Natural killer cell (primary cell): ENCODE measurements at regions not wholly inside any gene's neighbourhood (a gene's known extent, or its start where the extent isn't known, plus 50 kb on each side); places are given as distances from the start of the nearest gene placed in this dataset.

ENCODE experiments used
- ATAC-seq, 3 donors: fragments of 150-1000 bp in 2 of 3; fragments of 200-7000 bp in 1 of 3; cut with Tn5 transposase; 1 replicate in 1 of 3; 2 replicates in 2 of 3; pipeline ENCODE4 v1.10.0; 2021; ENCODE audit warnings: mild to moderate bottlenecking in 2 of 3, moderate library complexity in 2 of 3
- DNase-seq, 2 donors: peaks; one replicate each; pipeline versions ENCODE4 v3.0.0 to v3.0.0-alpha.2; 2013 to 2021; ENCODE audit warnings: mixed read lengths in 1 of 2
- H3K27ac ChIP-seq: one replicate; pipeline ENCODE4 v1.5.1; 2013; ENCODE audit warnings: mild to moderate bottlenecking, low read length
- H3K27me3 ChIP-seq: one replicate; pipeline ENCODE4 v1.6.1; 2013; ENCODE audit warnings: low read length; ENCODE audit not compliant: control insufficient read depth, insufficient read depth
- H3K36me3 ChIP-seq: one replicate; pipeline ENCODE4 v1.6.1; 2013; ENCODE audit warnings: low read length; ENCODE audit not compliant: control insufficient read depth, insufficient read depth
- H3K4me1 ChIP-seq: one replicate; pipeline ENCODE4 v1.6.1; 2013; ENCODE audit warnings: low read length; ENCODE audit not compliant: control insufficient read depth, insufficient read depth
- H3K4me3 ChIP-seq: one replicate; pipeline ENCODE4 v1.5.1; 2013; ENCODE audit warnings: low read length
- H3K9me3 ChIP-seq: one replicate; pipeline ENCODE4 v1.6.1; 2013; ENCODE audit warnings: low read length; ENCODE audit not compliant: control insufficient read depth, insufficient read depth
- H3K27ac Mint-ChIP-seq, 2 donors: one replicate each; pipeline ENCODE4 v1.8.0; 2022; ENCODE audit warnings: mild to moderate bottlenecking in 2 of 2, mixed read lengths in 2 of 2, moderate library complexity in 1 of 2
- H3K27me3 Mint-ChIP-seq, 2 donors: one replicate each; pipeline ENCODE4 v1.8.0; 2022; ENCODE audit warnings: low read depth in 2 of 2, mixed read lengths in 2 of 2
- H3K36me3 Mint-ChIP-seq: one replicate; pipeline ENCODE4 v1.8.0; 2022; ENCODE audit warnings: mixed read lengths
- H3K4me1 Mint-ChIP-seq, 2 donors: one replicate each; pipeline ENCODE4 v1.8.0; 2022; ENCODE audit warnings: mixed read lengths in 2 of 2
- H3K4me3 Mint-ChIP-seq: one replicate; pipeline ENCODE4 v1.8.0; 2022; ENCODE audit warnings: mild to moderate bottlenecking, moderate library complexity, mixed read lengths
- H3K9me3 Mint-ChIP-seq, 2 donors: one replicate each; pipeline ENCODE4 v1.8.0; 2022; ENCODE audit warnings: mixed read lengths in 2 of 2
- whole genome bisulfite sequencing: methylation state at CpG from one replicate; pipeline ENCODE4 v1.1.7; 2013; ENCODE audit warnings: missing lambda C conversion rate; ENCODE audit not compliant: insufficient coverage; 5-methylcytosine and 5-hydroxymethylcytosine counted together
- intact Hi-C: fragments of 100-400 bp; cut with micrococcal nuclease; formaldehyde crosslinking; loops from one replicate; pipeline ENCODE4 v1.14.2; 2022
- TF ChIP-seq, protein P1 (sequence below): fragments of 200-600 bp; IDR thresholded peaks from one replicate; pipeline ENCODE4 v1.8.0; 2022; ENCODE audit warnings: antibody characterized with exemption

DNA sequence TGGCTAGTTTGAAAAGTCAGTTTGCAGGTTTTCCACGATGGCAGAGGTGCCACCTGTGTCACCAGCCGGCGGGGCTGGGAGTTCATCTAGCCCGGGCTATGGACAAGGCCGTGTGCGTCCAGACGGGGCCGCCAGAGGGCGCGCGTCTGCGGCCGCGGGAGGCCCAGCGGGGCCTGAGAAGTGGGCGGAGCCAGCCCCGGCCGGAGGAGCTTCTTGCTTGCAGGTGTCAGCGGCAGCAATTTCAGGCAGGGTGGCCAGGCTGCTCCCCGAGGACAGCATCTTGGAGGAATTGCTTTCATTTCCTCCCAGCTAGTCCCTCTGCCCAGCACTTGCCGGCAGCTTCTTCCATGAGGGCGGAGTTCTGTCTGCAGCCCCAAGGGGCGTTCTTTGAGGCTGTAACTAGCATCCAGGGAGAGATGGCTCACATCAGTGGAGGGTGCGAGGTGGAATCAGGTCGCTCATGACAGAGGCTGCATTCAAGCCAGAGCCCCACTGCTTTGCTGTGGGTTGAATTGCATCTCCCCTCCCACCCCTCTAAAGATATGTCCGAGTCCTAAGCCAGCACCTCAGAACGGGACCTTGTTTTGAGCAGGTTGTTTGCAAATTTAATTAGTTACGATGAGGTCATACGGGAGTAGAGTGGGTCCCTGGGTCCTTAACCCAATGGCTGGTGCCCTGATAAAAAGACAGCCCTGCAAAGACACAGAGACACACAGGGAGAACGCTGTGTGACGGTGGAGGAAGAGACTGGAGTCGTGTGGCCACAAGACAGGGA is 85.9 kb upstream of the MKI67 start:
- Mint-ChIP-seq H3K4me1 (peaks cover 16 to 17% of the 10 kb centered on the region in 2 donors), H3K27ac (peak overlapping the region; percentile 74 to 75), H3K9me3 (no peaks in the 10 kb centered on the region), H3K36me3 (no peaks in the 10 kb centered on the region), H3K27me3 (peaks cover 0 to 5% of the 10 kb centered on the region in 2 donors), H3K4me3 (peak overlapping the region; percentile 87)
- ATAC-seq = peak; percentile 81 to 89 (median 86)
- Histone ChIP-seq H3K36me3 (no peaks in the 10 kb centered on the region), H3K4me3 (no peak overlapping the region), H3K9me3 (no peaks in the 10 kb centered on the region), H3K27ac (no peak overlapping the region), H3K4me1 (peaks cover 19% of the 10 kb centered on the region), H3K27me3 (no peaks in the 10 kb centered on the region)
- peak; percentile 85 to 92 for DNase-seq
- intact Hi-C loops = no loop called here
- TF ChIP-seq, protein P1, sequence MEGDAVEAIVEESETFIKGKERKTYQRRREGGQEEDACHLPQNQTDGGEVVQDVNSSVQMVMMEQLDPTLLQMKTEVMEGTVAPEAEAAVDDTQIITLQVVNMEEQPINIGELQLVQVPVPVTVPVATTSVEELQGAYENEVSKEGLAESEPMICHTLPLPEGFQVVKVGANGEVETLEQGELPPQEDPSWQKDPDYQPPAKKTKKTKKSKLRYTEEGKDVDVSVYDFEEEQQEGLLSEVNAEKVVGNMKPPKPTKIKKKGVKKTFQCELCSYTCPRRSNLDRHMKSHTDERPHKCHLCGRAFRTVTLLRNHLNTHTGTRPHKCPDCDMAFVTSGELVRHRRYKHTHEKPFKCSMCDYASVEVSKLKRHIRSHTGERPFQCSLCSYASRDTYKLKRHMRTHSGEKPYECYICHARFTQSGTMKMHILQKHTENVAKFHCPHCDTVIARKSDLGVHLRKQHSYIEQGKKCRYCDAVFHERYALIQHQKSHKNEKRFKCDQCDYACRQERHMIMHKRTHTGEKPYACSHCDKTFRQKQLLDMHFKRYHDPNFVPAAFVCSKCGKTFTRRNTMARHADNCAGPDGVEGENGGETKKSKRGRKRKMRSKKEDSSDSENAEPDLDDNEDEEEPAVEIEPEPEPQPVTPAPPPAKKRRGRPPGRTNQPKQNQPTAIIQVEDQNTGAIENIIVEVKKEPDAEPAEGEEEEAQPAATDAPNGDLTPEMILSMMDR = peak; percentile 86
- 25% methylated on average over 32 of the region's 32 CpGs for WGBS

DNA sequence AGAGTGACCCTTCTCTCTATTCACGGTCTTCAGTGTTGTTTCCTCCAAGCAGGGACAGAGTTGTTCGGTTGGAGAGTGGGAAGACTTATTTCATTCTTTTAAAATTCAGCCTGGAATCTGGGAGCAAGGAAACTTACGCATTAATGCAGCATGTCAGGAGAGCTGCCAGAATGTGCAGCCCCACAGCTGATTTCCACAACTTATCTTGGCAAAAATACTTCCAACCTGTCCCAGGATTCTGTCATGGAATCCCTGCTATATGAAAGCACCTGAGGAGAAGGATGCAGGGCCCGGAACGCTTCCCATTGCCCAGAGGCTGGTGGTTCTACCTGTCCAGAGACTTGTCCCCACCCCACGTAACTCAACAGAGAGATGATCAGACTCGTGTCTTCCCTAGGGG is 86.9 kb upstream of the MKI67 start:
- Mint-ChIP-seq H3K4me3 (no peak overlapping the region), H3K27ac (no peak overlapping the region), H3K4me1 (peaks cover 17 to 19% of the 10 kb centered on the region in 2 donors), H3K36me3 (no peaks in the 10 kb centered on the region), H3K27me3 (no peaks in the 10 kb centered on the region), H3K9me3 (no peaks in the 10 kb centered on the region)
- intact Hi-C loops = no loop called here
- Histone ChIP-seq H3K27me3 (no peaks in the 10 kb centered on the region), H3K9me3 (no peaks in the 10 kb centered on the region), H3K36me3 (no peaks in the 10 kb centered on the region), H3K27ac (no peak overlapping the region), H3K4me3 (no peak overlapping the region), H3K4me1 (peaks cover 19% of the 10 kb centered on the region)
- no peak for ATAC-seq
- no peak for DNase-seq
- WGBS = 90% methylated on average over 7 of the region's 7 CpGs
- TF ChIP-seq, protein P1 = no peak

DNA sequence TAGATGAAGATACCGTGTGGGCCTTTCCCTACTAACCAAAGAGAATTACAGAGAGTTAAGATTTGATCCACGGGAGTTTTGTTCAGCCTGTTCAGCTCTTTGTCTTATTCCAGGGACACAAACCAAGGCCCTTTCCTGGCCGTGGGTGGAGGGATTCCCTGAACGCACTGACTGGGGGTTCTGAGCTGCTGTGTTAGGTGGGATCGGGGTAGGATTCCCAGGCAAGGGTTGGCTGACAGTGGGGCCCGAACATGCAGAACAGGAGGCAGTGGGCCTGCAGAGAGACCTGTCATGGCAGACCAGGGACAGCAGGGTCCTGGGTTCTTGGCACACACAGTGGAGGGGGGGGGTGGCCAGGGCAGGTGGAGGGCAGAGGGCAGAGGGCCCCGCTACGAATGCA is 89.5 kb upstream of the MKI67 start:
- Histone ChIP-seq H3K9me3 (no peaks in the 10 kb centered on the region), H3K36me3 (no peaks in the 10 kb centered on the region), H3K4me1 (peaks cover 13% of the 10 kb centered on the region), H3K27me3 (no peaks in the 10 kb centered on the region), H3K4me3 (no peak overlapping the region), H3K27ac (no peak overlapping the region)
- intact Hi-C loops = no loop called here
- Mint-ChIP-seq H3K9me3 (no peaks in the 10 kb centered on the region), H3K27me3 (no peaks in the 10 kb centered on the region), H3K4me1 (peaks cover 14 to 19% of the 10 kb centered on the region in 2 donors), H3K36me3 (no peaks in the 10 kb centered on the region), H3K27ac (no peak overlapping the region), H3K4me3 (no peak overlapping the region)
- DNase-seq (no peak), ATAC-seq (no peak)
- WGBS = 81% methylated on average over 7 of the region's 8 CpGs
- TF ChIP-seq, protein P1 = no peak

DNA sequence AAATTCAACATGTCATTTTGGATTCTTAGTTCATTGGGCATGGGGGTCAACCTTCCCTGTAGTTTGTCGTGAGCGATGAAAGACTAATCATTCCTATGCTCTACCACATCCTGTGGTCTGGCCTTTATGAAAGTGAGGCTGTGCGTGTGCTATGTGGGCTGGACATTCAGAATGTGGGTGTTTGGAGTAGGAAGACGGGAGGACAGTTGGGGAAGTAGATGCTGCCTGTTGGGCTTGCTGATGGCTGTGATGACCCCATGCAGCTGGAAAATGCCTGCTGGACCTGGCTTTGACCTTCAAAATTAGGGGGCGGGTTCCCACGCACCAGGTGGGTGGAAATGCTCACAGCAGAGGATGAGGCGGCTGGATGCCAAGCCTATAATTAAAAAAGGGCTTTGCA is 90.9 kb upstream of the MKI67 start:
- Histone ChIP-seq H3K27ac (no peak overlapping the region), H3K9me3 (no peaks in the 10 kb centered on the region), H3K4me1 (peaks cover 9% of the 10 kb centered on the region), H3K4me3 (no peak overlapping the region), H3K27me3 (no peaks in the 10 kb centered on the region), H3K36me3 (no peaks in the 10 kb centered on the region)
- no peaks in the 10 kb centered on the region for H3K9me3 Mint-ChIP-seq
- intact Hi-C loops = no loop called here
- H3K27ac Mint-ChIP-seq = no peak overlapping the region
- H3K4me3 Mint-ChIP-seq = no peak overlapping the region
- peaks cover 19 to 24% of the 10 kb centered on the region in 2 donors for H3K4me1 Mint-ChIP-seq
- WGBS = 58% methylated on average over 7 of the region's 7 CpGs
- peaks cover 6 to 7% of the 10 kb centered on the region in 2 donors for H3K27me3 Mint-ChIP-seq
- TF ChIP-seq, protein P1 = no peak
- ATAC-seq = no peak
- DNase-seq = no peak
- no peaks in the 10 kb centered on the region for H3K36me3 Mint-ChIP-seq
